AG09319 (cell line): ENCODE measurements at regions not wholly inside any gene's neighbourhood (a gene's known extent, or its start where the extent isn't known, plus 50 kb on each side); places are given as distances from the start of the nearest gene placed in this dataset.
A peak's percentile ranks its signal among the peaks of the same experiment; 100 is the strongest.

ENCODE experiments used
- DNase-seq: peaks from one replicate; pipeline ENCODE4 v3.0.0-alpha.2; 2010; ENCODE audit warnings: low read depth; ENCODE audit errors: extremely low read depth
- CTCF ChIP-seq: IDR thresholded peaks from 2 replicates; pipeline ENCODE4 v1.5.1; 2011; ENCODE audit warnings: low read depth, mild to moderate bottlenecking, inconsistent platforms, low read length, moderate library complexity

- TF ChIP-seq CTCF: no peak
- no peak for DNase-seq
Measured at GRCh38 chr9:18235181-18235908, 238.6 kb upstream of the ADAMTSL1 start.

- no peak for TF ChIP-seq CTCF
- no peak for DNase-seq
Measured at GRCh38 chr9:18236336-18236735, 237.6 kb upstream of the ADAMTSL1 start.

- no peak for TF ChIP-seq CTCF
- no peak for DNase-seq
Measured at GRCh38 chr9:18237776-18238175, 236.2 kb upstream of the ADAMTSL1 start.

- DNase-seq: no peak
- TF ChIP-seq CTCF: no peak
Measured at GRCh38 chr9:18238254-18238653, 235.7 kb upstream of the ADAMTSL1 start.

GRCh38 chr9:18238752-18239447, 235.1 kb upstream of the ADAMTSL1 start:
- TF ChIP-seq CTCF: no peak
- DNase-seq: no peak

GRCh38 chr9:18240213-18240612, 233.7 kb upstream of the ADAMTSL1 start:
- TF ChIP-seq CTCF: no peak
- no peak for DNase-seq

- no peak for DNase-seq
- TF ChIP-seq CTCF: peak; percentile 53
Measured at GRCh38 chr9:18245911-18246310, 228.0 kb upstream of the ADAMTSL1 start.
